RWPE1 (cell line): ENCODE measurements at regions not wholly inside any gene's neighbourhood (a gene's known extent, or its start where the extent isn't known, plus 50 kb on each side); places are given as distances from the start of the nearest gene placed in this dataset.

ENCODE experiments used
- CTCF ChIA-PET: fragments of 350-600 bp; sonication (Branson Sonifier 250); formaldehyde crosslinking; extraction: SDS; loops from one replicate; lab custom pipeline; 2021; lab: Yijun Ruan, JAX
- POLR2A ChIA-PET: fragments of 400-600 bp; formaldehyde crosslinking; extraction: SDS; loops from one replicate; lab custom pipeline; 2020; ENCODE audit warnings: antibody characterized with exemption; ENCODE audit not compliant: low non-redundant PET; lab: Yijun Ruan, JAX
- DNase-seq: peaks from one replicate; pipeline ENCODE4 v3.0.0; 2012; ENCODE audit warnings: low spot score
- H3K27ac ChIP-seq: fragments of 450-650 bp; 2 replicates; pipeline ENCODE4 v1.5.1; 2017
- TF ChIP-seq, protein P1 (sequence below): fragments of 450-650 bp; conservative IDR thresholded peaks from 2 replicates; pipeline ENCODE4 v1.5.1; 2017; ENCODE audit warnings: low read depth, mild to moderate bottlenecking

DNA sequence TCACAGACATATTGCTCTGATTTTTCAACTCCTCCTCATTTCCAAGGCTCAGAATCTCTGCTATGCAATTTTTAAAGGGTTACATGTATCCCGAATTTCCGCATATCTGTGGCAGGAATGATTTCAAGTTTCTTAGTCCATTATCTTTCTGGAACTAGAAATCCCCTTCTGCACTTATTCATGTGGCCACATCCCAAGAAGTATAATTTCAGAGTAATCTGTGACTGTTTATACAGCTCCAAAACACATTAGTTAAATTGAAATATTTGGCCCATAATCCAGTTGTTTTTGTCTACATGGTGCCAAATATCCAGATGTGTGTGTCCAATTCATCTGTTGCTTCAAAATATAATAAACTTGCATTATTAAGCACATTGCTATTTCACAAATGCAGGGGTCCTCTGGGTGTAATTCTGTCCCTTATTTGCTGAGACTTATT lies 271.2 kb downstream of the ARHGAP12 start:
- H3K27ac ChIP-seq, result no peak overlapping the region
- no peak for DNase-seq
- ChIA-PET CTCF (no interaction called here), POLR2A (no interaction called here)
- TF ChIP-seq, protein P1, sequence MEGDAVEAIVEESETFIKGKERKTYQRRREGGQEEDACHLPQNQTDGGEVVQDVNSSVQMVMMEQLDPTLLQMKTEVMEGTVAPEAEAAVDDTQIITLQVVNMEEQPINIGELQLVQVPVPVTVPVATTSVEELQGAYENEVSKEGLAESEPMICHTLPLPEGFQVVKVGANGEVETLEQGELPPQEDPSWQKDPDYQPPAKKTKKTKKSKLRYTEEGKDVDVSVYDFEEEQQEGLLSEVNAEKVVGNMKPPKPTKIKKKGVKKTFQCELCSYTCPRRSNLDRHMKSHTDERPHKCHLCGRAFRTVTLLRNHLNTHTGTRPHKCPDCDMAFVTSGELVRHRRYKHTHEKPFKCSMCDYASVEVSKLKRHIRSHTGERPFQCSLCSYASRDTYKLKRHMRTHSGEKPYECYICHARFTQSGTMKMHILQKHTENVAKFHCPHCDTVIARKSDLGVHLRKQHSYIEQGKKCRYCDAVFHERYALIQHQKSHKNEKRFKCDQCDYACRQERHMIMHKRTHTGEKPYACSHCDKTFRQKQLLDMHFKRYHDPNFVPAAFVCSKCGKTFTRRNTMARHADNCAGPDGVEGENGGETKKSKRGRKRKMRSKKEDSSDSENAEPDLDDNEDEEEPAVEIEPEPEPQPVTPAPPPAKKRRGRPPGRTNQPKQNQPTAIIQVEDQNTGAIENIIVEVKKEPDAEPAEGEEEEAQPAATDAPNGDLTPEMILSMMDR, result no peak

DNA sequence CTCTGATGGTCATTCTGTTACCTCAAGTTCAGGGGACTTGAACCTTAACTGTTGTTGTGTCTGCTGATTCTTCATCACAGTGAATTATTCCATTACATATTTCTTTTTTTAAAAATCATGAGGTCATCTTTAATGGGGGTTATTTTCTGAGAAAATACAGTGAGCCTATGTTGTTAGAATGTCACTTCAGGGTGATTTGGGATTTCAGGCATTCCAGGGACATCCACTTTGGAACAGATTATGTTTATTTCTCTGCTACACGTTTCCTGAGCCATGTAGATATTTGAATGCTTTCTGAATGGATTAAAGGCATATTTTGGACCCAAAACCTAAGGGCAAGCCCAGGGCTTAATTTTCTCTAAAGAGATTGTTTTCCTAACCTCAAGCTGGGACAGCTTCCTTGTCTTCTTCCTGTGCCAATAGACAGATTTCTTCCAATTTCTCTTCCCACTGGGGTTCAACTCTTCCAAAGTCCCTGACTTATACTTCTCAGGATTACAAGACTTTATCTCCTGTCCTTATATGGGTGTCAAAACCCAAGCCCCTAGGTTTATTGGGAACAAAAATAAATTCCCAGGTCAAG lies 271.7 kb downstream of the ARHGAP12 start:
- TF ChIP-seq, protein P1, result no peak
- no peak for DNase-seq
- ChIA-PET CTCF (interaction anchor here (0.7 kb wide), 1 partner anchor 19 kb away, joined by 5 read pairs; no protein-coding TSS in a partner anchor), POLR2A (no interaction called here)
- H3K27ac ChIP-seq, result no peak overlapping the region

DNA sequence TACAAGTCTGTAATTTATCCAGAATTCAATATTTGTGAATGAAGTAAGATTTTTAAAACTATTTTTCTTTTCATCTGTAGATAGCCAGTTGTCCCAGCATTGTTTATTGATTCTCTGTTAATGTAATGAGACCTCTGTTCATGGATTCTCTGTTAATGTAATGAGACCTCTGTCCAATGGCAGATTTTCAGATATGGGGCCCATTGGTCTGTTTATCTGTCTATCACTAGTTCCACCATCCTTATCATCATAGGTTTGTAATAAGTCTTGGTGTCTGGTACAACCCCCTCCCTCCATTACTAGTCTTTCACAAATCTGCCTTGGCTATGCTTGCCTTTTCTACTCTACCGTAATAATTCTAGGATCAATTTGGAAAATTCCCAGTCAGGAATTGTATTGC lies 276.6 kb downstream of the ARHGAP12 start:
- DNase-seq, result no peak
- no peak overlapping the region for H3K27ac ChIP-seq
- CTCF ChIA-PET, result no interaction called here
- POLR2A ChIA-PET, result no interaction called here
- TF ChIP-seq, protein P1, result no peak

DNA sequence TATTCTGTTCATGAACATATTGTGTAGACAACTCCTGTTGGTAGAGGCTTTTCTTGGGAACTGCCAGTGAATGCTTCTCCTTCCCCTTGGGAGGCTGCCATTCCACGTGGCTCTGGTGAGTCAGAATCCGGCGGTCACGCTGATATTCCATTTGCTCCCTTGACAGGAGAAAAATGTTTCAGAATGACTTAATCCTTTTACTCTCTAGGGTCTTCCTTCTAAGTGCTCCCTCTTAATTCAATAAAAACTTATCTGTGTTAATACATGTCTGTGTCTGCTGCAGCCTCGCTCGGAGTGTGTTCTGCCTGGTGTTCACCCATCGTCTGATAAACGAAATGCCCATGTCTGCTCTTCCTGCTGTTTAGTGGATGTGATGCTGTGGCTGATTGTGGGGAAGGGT lies 278.6 kb downstream of the ARHGAP12 start:
- TF ChIP-seq, protein P1, result no peak
- H3K27ac ChIP-seq, result no peak overlapping the region
- POLR2A ChIA-PET, result no interaction called here
- CTCF ChIA-PET, result no interaction called here
- DNase-seq, result peak; percentile 34

DNA sequence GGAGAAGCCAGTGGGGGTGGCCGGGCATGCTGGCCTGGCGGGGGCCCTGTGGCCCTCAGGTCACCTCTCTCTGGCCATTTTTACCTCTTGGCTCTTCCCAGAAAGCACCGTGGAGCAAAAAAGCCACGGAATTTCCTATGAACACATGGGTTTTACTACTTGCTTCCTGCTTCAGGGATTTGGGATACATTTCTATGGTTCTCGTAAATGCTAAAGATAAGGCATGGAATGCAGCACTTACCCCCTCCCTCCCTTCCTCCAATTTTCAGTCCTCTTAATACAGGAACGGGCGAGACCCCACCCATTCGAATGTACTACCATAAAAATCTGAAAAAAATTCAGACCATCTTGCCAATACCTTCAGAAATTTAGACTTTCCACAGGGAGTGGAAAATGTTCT lies 279.7 kb downstream of the ARHGAP12 start:
- no peak overlapping the region for H3K27ac ChIP-seq
- DNase-seq, result no peak
- POLR2A ChIA-PET, result no interaction called here
- TF ChIP-seq, protein P1, result no peak
- CTCF ChIA-PET, result no interaction called here

DNA sequence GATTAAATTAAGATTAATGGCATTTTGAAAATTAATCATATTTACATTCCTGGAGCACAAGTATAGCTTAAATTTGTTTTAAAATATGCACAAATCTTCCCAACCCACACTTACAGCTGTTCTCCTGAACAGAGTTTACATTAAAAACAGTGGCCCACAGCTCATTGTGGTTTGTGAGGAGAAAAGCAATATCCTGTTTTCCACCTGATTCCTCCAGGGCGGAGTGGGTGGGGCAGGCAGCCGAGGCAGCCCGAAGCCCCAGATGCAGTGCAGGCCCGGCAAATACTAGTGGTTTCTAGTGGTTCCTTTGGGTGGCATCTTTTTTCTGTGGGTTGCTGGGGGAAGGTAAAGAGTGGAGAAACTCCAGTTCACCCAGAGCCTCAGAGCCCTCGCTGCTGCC lies 280.8 kb downstream of the ARHGAP12 start:
- POLR2A ChIA-PET, result no interaction called here
- no peak overlapping the region for H3K27ac ChIP-seq
- no peak for DNase-seq
- CTCF ChIA-PET, result interaction anchor here (0.7 kb wide), 1 partner anchor 414 kb away, joined by 4 read pairs; no protein-coding TSS in a partner anchor
- TF ChIP-seq, protein P1, result no peak
